Inferior parietal cortex (tissue), 1 donor: ENCODE measurements at regions not wholly inside any gene's neighbourhood (a gene's known extent, or its start where the extent isn't known, plus 50 kb on each side); places are given as distances from the start of the nearest gene placed in this dataset.

Source experiments
- DNase-seq: peaks from one replicate; pipeline ENCODE4 v3.0.0-alpha.2; 2016; ENCODE audit errors: extremely low spot score

- DNase-seq: no peak
Measured at GRCh38 chr4:136750897-136751296, 781.4 kb downstream of the PCDH18 start.

DNA sequence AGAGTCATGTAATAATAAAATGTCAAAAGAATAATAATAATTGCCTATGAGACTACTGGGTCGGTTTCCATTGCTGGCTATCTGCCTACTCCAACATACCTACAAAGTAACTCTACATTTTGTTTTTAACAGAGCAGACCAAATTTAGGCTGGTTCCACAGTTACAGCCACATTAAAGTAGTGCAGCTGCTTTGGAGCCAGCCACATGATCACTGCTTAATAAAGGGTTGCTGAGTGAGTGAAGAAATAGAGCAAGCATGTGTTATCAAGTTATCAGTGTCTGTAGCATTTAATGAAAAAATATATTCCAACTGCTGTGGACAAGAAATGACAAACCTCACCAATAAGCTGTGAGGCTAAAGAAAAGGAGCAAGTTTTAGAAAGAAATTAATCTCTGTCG, 782.3 kb downstream of the PCDH18 start:
- DNase-seq: no peak

GRCh38 chr4:136748773-136749172, 783.5 kb downstream of the PCDH18 start:
- no peak for DNase-seq

DNA sequence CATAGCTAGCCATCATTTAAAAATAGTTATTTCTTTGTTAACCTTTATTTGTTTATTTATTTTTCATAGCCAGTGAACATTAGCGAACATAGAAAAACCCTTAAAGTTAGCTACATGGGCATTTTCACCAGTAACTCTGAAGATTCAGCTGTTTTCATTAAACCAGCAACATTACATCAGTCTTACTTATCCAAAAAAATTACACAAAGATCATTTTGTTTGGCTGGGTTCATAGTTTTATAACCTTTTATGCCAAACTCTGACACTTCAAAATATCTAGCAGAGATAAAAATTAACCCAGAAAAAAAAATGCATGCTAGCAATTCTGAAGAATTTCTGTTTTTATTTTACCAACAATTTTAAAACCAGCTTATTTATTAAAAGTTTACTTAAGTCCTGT, 784.1 kb downstream of the PCDH18 start:
- no peak for DNase-seq

- DNase-seq: no peak
Measured at GRCh38 chr4:136743238-136743637, 789.1 kb downstream of the PCDH18 start.

DNA sequence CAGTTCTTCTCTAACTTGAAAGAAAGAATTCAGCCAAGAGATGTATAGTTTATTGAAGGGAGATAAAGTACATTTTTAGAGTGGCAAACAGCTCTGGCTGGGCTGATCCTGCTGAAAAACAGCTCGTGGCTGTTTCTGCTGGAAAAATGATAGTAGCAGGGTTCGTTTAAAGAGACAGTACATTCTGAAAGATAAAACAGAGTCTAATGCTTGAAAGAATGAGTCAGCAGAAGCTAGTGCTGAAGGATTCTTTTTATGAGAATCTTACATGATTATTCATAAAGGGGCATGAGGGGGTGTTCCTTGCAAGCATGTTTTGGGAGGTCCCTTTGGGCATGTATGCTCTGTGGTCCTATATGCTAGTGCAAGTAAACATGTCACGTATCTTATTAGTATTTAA, 790.0 kb downstream of the PCDH18 start:
- DNase-seq: no peak

DNA sequence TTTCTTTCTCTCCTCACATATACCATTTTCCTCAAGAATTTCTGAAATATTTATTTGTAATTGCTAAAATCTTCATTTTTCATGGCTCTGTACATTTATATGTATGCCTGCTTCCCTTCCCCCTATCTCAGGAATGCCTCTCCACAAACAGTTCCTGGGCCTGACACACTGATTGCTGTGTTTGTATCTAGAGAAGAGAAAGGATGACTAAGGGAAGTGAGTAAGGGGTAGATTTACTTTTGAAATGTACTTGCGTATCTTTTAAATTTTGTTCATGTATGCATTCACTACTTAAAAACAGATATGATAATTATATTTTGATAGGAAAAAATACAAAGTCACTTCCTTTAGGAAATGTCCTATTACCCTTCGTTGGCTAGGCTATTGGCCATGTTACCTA, 790.8 kb downstream of the PCDH18 start:
- no peak for DNase-seq

- DNase-seq: no peak
Measured at GRCh38 chr4:136740326-136740725, 792.0 kb downstream of the PCDH18 start.

GRCh38 chr4:136737066-136737465, 795.2 kb downstream of the PCDH18 start:
- DNase-seq: no peak

DNA sequence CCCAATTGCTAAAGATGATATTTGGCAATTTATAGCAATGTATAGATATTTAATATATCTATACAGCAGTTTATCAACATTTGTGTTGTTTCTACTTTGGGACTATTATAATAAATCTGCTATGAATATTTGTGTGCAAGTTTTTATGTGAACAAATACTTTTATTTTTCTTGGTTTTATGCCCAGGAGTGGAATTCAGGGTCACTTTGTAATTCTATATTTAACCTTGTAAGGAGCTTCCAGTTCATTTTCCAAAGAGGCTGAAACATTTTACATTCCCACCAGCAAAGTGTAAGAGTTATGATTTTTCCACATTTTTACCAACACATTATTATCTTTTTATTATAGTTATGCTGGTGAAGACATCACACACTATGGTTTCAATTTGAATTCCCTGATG, 801.3 kb downstream of the PCDH18 start:
- DNase-seq: no peak

- no peak for DNase-seq
Measured at GRCh38 chr4:136725286-136726081, 806.8 kb downstream of the PCDH18 start.

DNA sequence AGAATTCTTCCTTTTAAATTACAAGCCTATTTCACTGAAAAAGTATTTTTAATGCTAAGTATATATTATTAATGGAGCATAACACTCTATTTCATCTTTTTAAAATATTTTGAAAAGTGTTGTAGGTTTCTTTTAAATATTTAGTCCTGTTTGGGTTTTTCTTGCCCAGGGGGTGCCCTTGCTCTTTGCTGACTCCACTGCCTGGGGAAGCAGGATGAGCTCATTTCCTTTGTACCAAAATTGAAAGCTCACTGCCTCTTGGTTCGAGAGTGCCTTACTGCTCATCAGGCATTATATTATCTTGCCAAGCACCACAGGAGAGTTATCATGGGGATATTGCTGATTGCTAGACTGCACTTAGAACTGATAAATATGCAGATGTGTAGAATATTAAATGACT, 819.2 kb downstream of the PCDH18 start:
- DNase-seq: no peak

- DNase-seq: no peak
Measured at GRCh38 chr4:136709897-136710296, 822.4 kb downstream of the PCDH18 start.

DNA sequence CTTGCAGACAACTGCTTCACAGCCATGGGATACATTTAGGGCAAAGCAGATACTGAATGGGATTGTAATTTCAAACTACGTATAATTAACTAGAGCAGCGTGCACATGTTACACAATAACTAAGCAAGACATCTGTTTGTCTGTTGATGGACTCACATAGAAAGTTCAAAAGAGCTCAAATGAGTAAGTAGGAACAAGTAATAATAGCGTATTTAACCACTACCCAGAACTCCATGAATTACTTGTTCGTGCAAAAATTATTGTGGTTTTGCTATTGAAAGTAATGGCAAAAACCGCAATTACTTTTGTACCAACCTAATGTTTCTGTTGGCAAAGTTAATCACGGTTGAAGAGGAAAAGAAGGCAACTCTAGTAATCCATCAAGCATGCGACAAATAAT, 825.4 kb downstream of the PCDH18 start:
- no peak for DNase-seq

- DNase-seq: no peak
Measured at GRCh38 chr4:136699905-136700304, 832.4 kb downstream of the PCDH18 start.

- no peak for DNase-seq
Measured at GRCh38 chr4:136691607-136692006, 840.7 kb downstream of the PCDH18 start.

DNA sequence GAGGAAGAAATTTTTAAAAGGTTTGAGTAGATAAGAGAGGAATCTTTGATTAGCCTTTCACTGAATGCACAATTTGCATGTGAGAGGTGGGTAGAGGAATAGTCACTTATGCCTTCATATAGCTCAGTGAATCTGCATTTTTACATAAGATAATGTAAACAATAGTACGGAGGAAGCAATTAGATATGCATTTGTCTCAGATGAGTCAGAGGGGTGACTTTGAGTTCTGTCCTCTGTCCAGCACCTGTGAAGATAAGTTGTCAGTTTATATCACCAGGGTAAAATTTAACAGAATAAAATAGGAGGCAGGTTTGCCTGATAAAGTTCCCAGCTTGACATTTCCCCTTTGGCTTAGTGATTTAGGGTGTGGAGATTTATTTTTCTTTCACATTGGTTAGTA, 841.9 kb downstream of the PCDH18 start:
- no peak for DNase-seq

DNA sequence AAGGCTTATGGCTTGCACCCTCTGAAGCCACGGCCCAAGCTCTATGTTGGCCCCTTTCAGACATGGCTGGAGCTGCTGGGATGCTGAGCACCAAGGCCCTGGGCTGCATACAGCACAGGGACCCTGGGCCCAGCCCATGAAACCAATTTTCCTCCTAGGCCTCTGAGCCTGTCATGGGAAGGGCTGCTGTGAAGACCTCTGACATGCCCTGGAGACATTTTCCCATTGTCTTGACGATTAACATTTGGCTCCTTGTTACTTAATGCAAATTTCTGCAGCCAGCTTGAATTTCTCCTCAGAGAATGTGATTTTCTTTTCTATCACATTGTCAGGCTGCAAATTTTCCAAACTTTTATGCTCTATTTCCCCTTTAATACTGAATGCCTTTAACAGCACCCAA, 844.7 kb downstream of the PCDH18 start:
- DNase-seq: no peak

GRCh38 chr4:136687118-136687517, 845.2 kb downstream of the PCDH18 start:
- no peak for DNase-seq

DNA sequence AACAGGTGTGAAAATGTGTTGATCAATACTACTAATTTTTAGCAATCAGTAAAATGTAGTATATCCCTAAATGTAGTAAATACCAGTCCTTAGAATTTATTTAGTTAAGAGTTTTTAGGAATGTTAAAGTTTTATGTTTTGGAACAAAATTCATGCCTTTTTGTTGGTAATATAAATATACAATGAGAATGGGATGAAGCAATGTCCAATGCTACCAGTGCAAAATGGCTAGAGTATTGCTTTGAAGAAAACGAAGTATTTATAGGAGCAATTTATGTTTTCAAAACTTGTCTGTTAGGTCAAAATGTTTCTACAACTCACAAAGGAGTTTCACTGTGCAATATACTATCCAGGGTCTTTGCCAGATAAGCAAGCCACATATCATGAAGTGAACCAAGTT, 851.5 kb downstream of the PCDH18 start:
- DNase-seq: no peak

GRCh38 chr4:136680271-136680670, 852.0 kb downstream of the PCDH18 start:
- DNase-seq: no peak

- DNase-seq: no peak
Measured at GRCh38 chr4:136670265-136670664, 862.0 kb downstream of the PCDH18 start.

GRCh38 chr4:136664988-136665387, 867.3 kb downstream of the PCDH18 start:
- no peak for DNase-seq

- DNase-seq: no peak
Measured at GRCh38 chr4:136662539-136662938, 869.8 kb downstream of the PCDH18 start.
